SK-N-SH (cell line): ENCODE measurements at regions not wholly inside any gene's neighbourhood (a gene's known extent, or its start where the extent isn't known, plus 50 kb on each side); places are given as distances from the start of the nearest gene placed in this dataset.

ENCODE experiments used
- CTCF ChIA-PET: fragments of 300-600, 350-600 bp; formaldehyde crosslinking; extraction: SDS; loops from one replicate; lab custom pipeline; 2021; lab: Yijun Ruan, JAX
- POLR2A ChIA-PET: fragments of 350-600 bp; sonication (Branson Sonifier 250); formaldehyde crosslinking; extraction: SDS; loops from one replicate; lab custom pipeline; 2020; ENCODE audit warnings: antibody characterized with exemption, inconsistent platforms; lab: Yijun Ruan, JAX
- DNase-seq: peaks from one replicate; pipeline ENCODE4 v3.0.0; 2012
- H2AFZ ChIP-seq: fragments of 200-600 bp; sonication (generic); 2 replicates; pipeline ENCODE4 v1.8.1; 2016; ENCODE audit warnings: antibody characterized with exemption, mild to moderate bottlenecking, low read depth
- H3F3A ChIP-seq: fragments of 200-600 bp; sonication (generic); replicated peaks from 2 replicates; pipeline ENCODE3; 2016; ENCODE audit warnings: antibody characterized with exemption, mild to moderate bottlenecking; ENCODE audit not compliant: insufficient read depth
- H3K27ac ChIP-seq, 2 experiments: fragments of 200-500 bp in 1 of 2; fragments of 200-600 bp in 1 of 2; sonication (Bioruptor generic) in 1 of 2; sonication (generic), shearing (Covaris generic) in 1 of 2; 2 replicates each; pipeline versions ENCODE4 v1.5.1 to v1.6.1; 2014 to 2016; ENCODE audit warnings: low read depth in 2 of 2, inconsistent platforms in 1 of 2, low read length in 1 of 2, mild to moderate bottlenecking in 1 of 2, mixed read lengths in 1 of 2
- H3K27me3 ChIP-seq: fragments of 200-600 bp; sonication (generic), shearing (Covaris generic); 2 replicates; pipeline ENCODE4 v1.6.1; 2016; ENCODE audit warnings: mixed run types; ENCODE audit not compliant: insufficient read depth
- H3K36me3 ChIP-seq, 2 experiments: fragments of 200-500 bp in 1 of 2; fragments of 200-600 bp in 1 of 2; sonication (Bioruptor generic) in 1 of 2; sonication (generic) in 1 of 2; replicated peaks in 1 of 2; 2 replicates each; pipeline versions ENCODE3 to v1.5.1; 2014 to 2016; ENCODE audit warnings: low read length in 1 of 2, mild to moderate bottlenecking in 1 of 2; ENCODE audit not compliant: insufficient read depth in 2 of 2, control insufficient read depth in 1 of 2
- H3K4me1 ChIP-seq, 2 experiments: fragments of 200-500 bp in 1 of 2; fragments of 200-600 bp in 1 of 2; sonication (Bioruptor generic) in 1 of 2; sonication (generic), shearing (Covaris generic) in 1 of 2; 2 replicates each; pipeline versions ENCODE4 v1.5.1 to v1.6.1; 2014 to 2016; ENCODE audit warnings: low read depth in 1 of 2, low read length in 1 of 2, mixed run types in 1 of 2; ENCODE audit not compliant: insufficient read depth in 2 of 2, control insufficient read depth in 1 of 2
- H3K4me2 ChIP-seq: fragments of 200-600 bp; sonication (generic), shearing (Covaris generic); 2 replicates; pipeline ENCODE4 v1.6.1; 2017; ENCODE audit warnings: mixed run types
- H3K4me3 ChIP-seq, 2 experiments: fragments of 200-500 bp in 1 of 2; fragments of 200-600 bp in 1 of 2; sonication (Bioruptor generic) in 1 of 2; sonication (generic), shearing (Covaris generic) in 1 of 2; 2 replicates each; pipeline versions ENCODE4 v1.5.1 to v1.8.1; 2014 to 2016; ENCODE audit warnings: low read depth in 2 of 2, inconsistent platforms in 1 of 2, low read length in 1 of 2, mild to moderate bottlenecking in 1 of 2, mixed read lengths in 1 of 2, moderate library complexity in 1 of 2
- H3K79me2 ChIP-seq: fragments of 200-600 bp; sonication (generic); 2 replicates; pipeline ENCODE4 v1.8.1; 2017; ENCODE audit warnings: mild to moderate bottlenecking; ENCODE audit not compliant: insufficient read depth
- H3K9ac ChIP-seq: fragments of 200-600 bp; sonication (generic); 2 replicates; pipeline ENCODE4 v1.6.1; 2017; ENCODE audit warnings: mixed run types
- H3K9me2 ChIP-seq: fragments of 200-600 bp; sonication (generic); 2 replicates; pipeline ENCODE4 v1.6.1; 2017; ENCODE audit warnings: mixed run types
- H3K9me3 ChIP-seq: fragments of 200-600 bp; sonication (generic); 2 replicates; pipeline ENCODE4 v1.6.1; 2017; ENCODE audit warnings: mixed run types, mild to moderate bottlenecking, moderate library complexity
- H4K20me1 ChIP-seq: fragments of 200-600 bp; sonication (generic); 2 replicates; pipeline ENCODE4 v1.6.1; 2017; ENCODE audit warnings: mild to moderate bottlenecking, mixed run types; ENCODE audit not compliant: insufficient read depth
- CHD2 ChIP-seq: fragments of 150-350 bp; IDR thresholded peaks from 2 replicates; pipeline ENCODE4 v1.6.1; 2018; ENCODE audit warnings: low read length; ENCODE audit not compliant: partially characterized antibody
- CTCF ChIP-seq: fragments of 200-600 bp; sonication (generic); IDR thresholded peaks from 2 replicates; pipeline ENCODE4 v1.6.1; 2017; ENCODE audit warnings: antibody characterized with exemption, mild to moderate bottlenecking, moderate library complexity
- ELF1 ChIP-seq: IDR thresholded peaks from 2 replicates; pipeline ENCODE4 v1.4.0; 2012
- FOSL2 ChIP-seq: IDR thresholded peaks from 2 replicates; pipeline ENCODE4 v1.4.0; 2012; ENCODE audit warnings: low read depth, mild to moderate bottlenecking, moderate library complexity, borderline replicate concordance
- FOXJ3 ChIP-seq: sonication (generic); formaldehyde crosslinking; IDR thresholded peaks from 2 replicates; pipeline ENCODE4 v1.5.1; 2020; ENCODE audit warnings: mild to moderate bottlenecking, missing genetic modification reagents
- GABPA ChIP-seq: IDR thresholded peaks from 2 replicates; pipeline ENCODE4 v1.4.0; 2012; ENCODE audit warnings: low read depth, mild to moderate bottlenecking
- GATA2 ChIP-seq: sonication (generic); formaldehyde crosslinking; IDR thresholded peaks from 2 replicates; pipeline ENCODE4 v1.5.0; 2020; ENCODE audit warnings: mild to moderate bottlenecking, missing genetic modification reagents
- JUND ChIP-seq: IDR thresholded peaks from 2 replicates; pipeline ENCODE4 v1.4.0; 2012
- MXI1 ChIP-seq: IDR thresholded peaks from 2 replicates; pipeline ENCODE4 v1.6.1; 2012; ENCODE audit warnings: mild to moderate bottlenecking, low read depth, low read length, improper control_type of control experiment
- NFIC ChIP-seq: IDR thresholded peaks from 2 replicates; pipeline ENCODE4 v1.4.0; 2012; ENCODE audit warnings: borderline replicate concordance
- NRF1 ChIP-seq: IDR thresholded peaks from 2 replicates; pipeline ENCODE4 v1.6.1; 2012; ENCODE audit warnings: low read depth, mild to moderate bottlenecking, low read length
- REST ChIP-seq: IDR thresholded peaks from 2 replicates; pipeline ENCODE4 v1.6.1; 2012; ENCODE audit warnings: mild to moderate bottlenecking, low read depth, low read length, moderate library complexity
- RFX5 ChIP-seq: IDR thresholded peaks from 2 replicates; pipeline ENCODE4 v1.6.1; 2012; ENCODE audit warnings: mild to moderate bottlenecking, improper control_type of control experiment, low read length
- SMC3 ChIP-seq: IDR thresholded peaks from 2 replicates; pipeline ENCODE4 v1.6.1; 2012; ENCODE audit warnings: low read depth, low read length, improper control_type of control experiment
- TAF1 ChIP-seq: IDR thresholded peaks from 2 replicates; pipeline ENCODE4 v1.6.1; 2012; ENCODE audit warnings: low read depth, mild to moderate bottlenecking, low read length, moderate library complexity, borderline replicate concordance
- TCF12 ChIP-seq: IDR thresholded peaks from 2 replicates; pipeline ENCODE4 v1.4.0; 2012
- YY1 ChIP-seq: IDR thresholded peaks from 2 replicates; pipeline ENCODE4 v1.4.0; 2012; ENCODE audit warnings: low read depth, mild to moderate bottlenecking
- WGBS: methylation state at CpG from one replicate; pipeline ENCODE4 v1.1.6; 2017; ENCODE audit warnings: low lambda C conversion rate; 5-methylcytosine and 5-hydroxymethylcytosine counted together
- TF ChIP-seq, protein P1 (sequence below): IDR thresholded peaks from 2 replicates; pipeline ENCODE4; 2012
- TF ChIP-seq, protein P2 (sequence below): fragments of 150-350 bp; IDR thresholded peaks from 2 replicates; pipeline ENCODE4 v1.6.1; 2016; ENCODE audit warnings: mild to moderate bottlenecking, low read depth, low read length
- TF ChIP-seq, protein P3 (sequence below): IDR thresholded peaks from 2 replicates; pipeline ENCODE4 v1.4.0; 2012; ENCODE audit warnings: low read depth, borderline replicate concordance

- H3K4me1 ChIP-seq: no peaks in the 10 kb centered on the region; a peak in 1 of 4 replicates
- ChIA-PET POLR2A (no interaction called here), CTCF (no interaction called here)
- H3K9me3 ChIP-seq: no peaks in the 10 kb centered on the region
- H3K4me3 ChIP-seq: no peak overlapping the region
- no peaks in the 10 kb centered on the region for H3F3A ChIP-seq
- H3K36me3 ChIP-seq: no peaks in the 10 kb centered on the region
- no peaks in the 10 kb centered on the region for H4K20me1 ChIP-seq
- H2AFZ ChIP-seq: no peak overlapping the region
- no peaks in the 10 kb centered on the region for H3K9me2 ChIP-seq
- H3K27me3 ChIP-seq: no peaks in the 10 kb centered on the region
- H3K4me2 ChIP-seq: no peak overlapping the region
- no peak overlapping the region for H3K27ac ChIP-seq
- WGBS: 81% methylated on average over 1 of the region's 1 CpG
- no peak for DNase-seq
- H3K79me2 ChIP-seq: no peaks in the 10 kb centered on the region
- H3K9ac ChIP-seq: no peak overlapping the region
- TF ChIP-seq TAF1: no peak
- no peak for TF ChIP-seq ELF1
- TF ChIP-seq, protein P1, sequence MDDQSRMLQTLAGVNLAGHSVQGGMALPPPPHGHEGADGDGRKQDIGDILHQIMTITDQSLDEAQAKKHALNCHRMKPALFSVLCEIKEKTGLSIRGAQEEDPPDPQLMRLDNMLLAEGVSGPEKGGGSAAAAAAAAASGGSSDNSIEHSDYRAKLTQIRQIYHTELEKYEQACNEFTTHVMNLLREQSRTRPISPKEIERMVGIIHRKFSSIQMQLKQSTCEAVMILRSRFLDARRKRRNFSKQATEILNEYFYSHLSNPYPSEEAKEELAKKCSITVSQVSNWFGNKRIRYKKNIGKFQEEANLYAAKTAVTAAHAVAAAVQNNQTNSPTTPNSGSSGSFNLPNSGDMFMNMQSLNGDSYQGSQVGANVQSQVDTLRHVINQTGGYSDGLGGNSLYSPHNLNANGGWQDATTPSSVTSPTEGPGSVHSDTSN: no peak
- TF ChIP-seq NRF1: no peak
- no peak for TF ChIP-seq MXI1
- TF ChIP-seq, protein P2, sequence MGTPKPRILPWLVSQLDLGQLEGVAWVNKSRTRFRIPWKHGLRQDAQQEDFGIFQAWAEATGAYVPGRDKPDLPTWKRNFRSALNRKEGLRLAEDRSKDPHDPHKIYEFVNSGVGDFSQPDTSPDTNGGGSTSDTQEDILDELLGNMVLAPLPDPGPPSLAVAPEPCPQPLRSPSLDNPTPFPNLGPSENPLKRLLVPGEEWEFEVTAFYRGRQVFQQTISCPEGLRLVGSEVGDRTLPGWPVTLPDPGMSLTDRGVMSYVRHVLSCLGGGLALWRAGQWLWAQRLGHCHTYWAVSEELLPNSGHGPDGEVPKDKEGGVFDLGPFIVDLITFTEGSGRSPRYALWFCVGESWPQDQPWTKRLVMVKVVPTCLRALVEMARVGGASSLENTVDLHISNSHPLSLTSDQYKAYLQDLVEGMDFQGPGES: no peak
- no peak for TF ChIP-seq SMC3
- no peak for TF ChIP-seq CHD2
- no peak for TF ChIP-seq GATA2
- no peak for TF ChIP-seq FOSL2
- TF ChIP-seq TCF12: no peak
- no peak for TF ChIP-seq NFIC
- no peak for TF ChIP-seq JUND
- no peak for TF ChIP-seq YY1
- TF ChIP-seq RFX5: no peak
- no peak for TF ChIP-seq FOXJ3 (CRISPR knock-in tag)
- TF ChIP-seq, protein P3, sequence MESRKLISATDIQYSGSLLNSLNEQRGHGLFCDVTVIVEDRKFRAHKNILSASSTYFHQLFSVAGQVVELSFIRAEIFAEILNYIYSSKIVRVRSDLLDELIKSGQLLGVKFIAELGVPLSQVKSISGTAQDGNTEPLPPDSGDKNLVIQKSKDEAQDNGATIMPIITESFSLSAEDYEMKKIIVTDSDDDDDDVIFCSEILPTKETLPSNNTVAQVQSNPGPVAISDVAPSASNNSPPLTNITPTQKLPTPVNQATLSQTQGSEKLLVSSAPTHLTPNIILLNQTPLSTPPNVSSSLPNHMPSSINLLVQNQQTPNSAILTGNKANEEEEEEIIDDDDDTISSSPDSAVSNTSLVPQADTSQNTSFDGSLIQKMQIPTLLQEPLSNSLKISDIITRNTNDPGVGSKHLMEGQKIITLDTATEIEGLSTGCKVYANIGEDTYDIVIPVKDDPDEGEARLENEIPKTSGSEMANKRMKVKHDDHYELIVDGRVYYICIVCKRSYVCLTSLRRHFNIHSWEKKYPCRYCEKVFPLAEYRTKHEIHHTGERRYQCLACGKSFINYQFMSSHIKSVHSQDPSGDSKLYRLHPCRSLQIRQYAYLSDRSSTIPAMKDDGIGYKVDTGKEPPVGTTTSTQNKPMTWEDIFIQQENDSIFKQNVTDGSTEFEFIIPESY: no peak
- TF ChIP-seq CTCF: no peak
- no peak for TF ChIP-seq REST
- no peak for TF ChIP-seq GABPA
Measured at GRCh38 chr11:106410902-106411301, 333.4 kb downstream of the AASDHPPT start.
